ENCODE measurements at regions not wholly inside any gene's neighbourhood (a gene's known extent, or its start where the extent isn't known, plus 50 kb on each side); places are given as distances from the start of the nearest gene placed in this dataset.

- TF ChIP-seq GABPA (IDR thresholded peaks at IDR 0.05; ENCODE audit: low read depth), result no peak
- TF ChIP-seq SPI1 (IDR thresholded peaks at IDR 0.05; ENCODE audit: borderline replicate concordance, low read depth), result no peak
- TF ChIP-seq POLR2AphosphoS5 (IDR thresholded peaks at IDR 0.05; ENCODE audit: low read depth), result no peak
- TF ChIP-seq REST (IDR thresholded peaks at IDR 0.05; ENCODE audit: insufficient replicate concordance, low read depth), result no peak
- TF ChIP-seq CTCF (IDR thresholded peaks at IDR 0.05; ENCODE audit: insufficient read depth, low read length), result no peak
- H3K27ac ChIP-seq (replicated peaks), result no peak overlapping the region
- no peak for DNase-seq (ENCODE audit: low read depth in 1 of 2, low spot score in 1 of 2)
- H3K4me3 ChIP-seq (replicated peaks; ENCODE audit: insufficient read depth, low read length), result no peak overlapping the region
- no peaks in the 10 kb centered on the region for H3K27me3 ChIP-seq (ENCODE audit: insufficient read depth, poor library complexity, severe bottlenecking)
Observed at GRCh38 chr13:72039126-72039525, 172.1 kb upstream of the DACH1 start.

- no peak for DNase-seq (ENCODE audit: low read depth in 1 of 2, low spot score in 1 of 2)
- TF ChIP-seq REST (IDR thresholded peaks at IDR 0.05; ENCODE audit: insufficient replicate concordance, low read depth) (no peak), CTCF (IDR thresholded peaks at IDR 0.05; ENCODE audit: insufficient read depth, low read length) (no peak), SPI1 (IDR thresholded peaks at IDR 0.05; ENCODE audit: borderline replicate concordance, low read depth) (no peak), GABPA (IDR thresholded peaks at IDR 0.05; ENCODE audit: low read depth) (no peak), POLR2AphosphoS5 (IDR thresholded peaks at IDR 0.05; ENCODE audit: low read depth) (no peak)
- no peaks in the 10 kb centered on the region for H3K27me3 ChIP-seq (ENCODE audit: insufficient read depth, poor library complexity, severe bottlenecking)
- no peak overlapping the region for H3K27ac ChIP-seq (replicated peaks)
- no peak overlapping the region for H3K4me3 ChIP-seq (replicated peaks; ENCODE audit: insufficient read depth, low read length)
Observed at GRCh38 chr13:72029981-72030380, 163.0 kb upstream of the DACH1 start.

GRCh38 chr13:72025836-72026235, 158.8 kb upstream of the DACH1 start:
- Histone ChIP-seq H3K27ac (replicated peaks) (no peak overlapping the region), H3K4me3 (replicated peaks; ENCODE audit: insufficient read depth, low read length) (no peak overlapping the region), H3K27me3 (ENCODE audit: insufficient read depth, poor library complexity, severe bottlenecking) (no peaks in the 10 kb centered on the region)
- DNase-seq (ENCODE audit: low read depth in 1 of 2, low spot score in 1 of 2), result no peak
- TF ChIP-seq GABPA (IDR thresholded peaks at IDR 0.05; ENCODE audit: low read depth) (no peak), REST (IDR thresholded peaks at IDR 0.05; ENCODE audit: insufficient replicate concordance, low read depth) (no peak), CTCF (IDR thresholded peaks at IDR 0.05; ENCODE audit: insufficient read depth, low read length) (no peak), POLR2AphosphoS5 (IDR thresholded peaks at IDR 0.05; ENCODE audit: low read depth) (no peak), SPI1 (IDR thresholded peaks at IDR 0.05; ENCODE audit: borderline replicate concordance, low read depth) (no peak)
